ENCODE measurements at regions not wholly inside any gene's neighbourhood (a gene's known extent, or its start where the extent isn't known, plus 50 kb on each side); places are given as distances from the start of the nearest gene placed in this dataset.

GRCh38 chr1:22285549-22286396 is 142.9 kb upstream of the WNT4 start:
- TF ChIP-seq CTCF (IDR thresholded peaks at IDR 0.05) (no peak), ZFX (IDR thresholded peaks at IDR 0.05; ENCODE audit: borderline replicate concordance) (no peak)
